ENCODE measurements at regions not wholly inside any gene's neighbourhood (a gene's known extent, or its start where the extent isn't known, plus 50 kb on each side); places are given as distances from the start of the nearest gene placed in this dataset.

- Histone ChIP-seq H3K79me2 (ENCODE audit: control insufficient read depth in 1 of 2, insufficient read depth in 2 of 2, low read length in 2 of 2) (no peaks in the 10 kb centered on the region), H4K91ac (replicated peaks; ENCODE audit: insufficient read length, low read length) (no peak overlapping the region), H3K18ac (ENCODE audit: extremely low read depth, low read length) (no peak overlapping the region), H2BK5ac (ENCODE audit: low read depth, low read length) (no peak overlapping the region), H4K8ac (ENCODE audit: extremely low read depth, insufficient read depth, low read length) (no peak overlapping the region), H2AK5ac (ENCODE audit: low read depth, low read length) (no peak overlapping the region), H3K14ac (ENCODE audit: insufficient read length) (no peak overlapping the region), H3K4me2 (ENCODE audit: insufficient read depth in 1 of 2, low read depth in 2 of 2, low read length in 2 of 2) (no peak overlapping the region), H3K27ac (ENCODE audit: low read depth, low read length) (no peak overlapping the region), H3K9me3 (ENCODE audit: insufficient read depth in 2 of 2, low read depth in 1 of 2, low read length in 1 of 2) (no peaks in the 10 kb centered on the region), H3K56ac (replicated peaks; ENCODE audit: insufficient read length, low read depth, low read length) (no peak overlapping the region), H3K23me2 (ENCODE audit: low read depth, low read length) (no peaks in the 10 kb centered on the region), H2BK120ac (replicated peaks; ENCODE audit: low read depth, low read length) (no peak overlapping the region), H4K5ac (ENCODE audit: insufficient read length, low read depth, low read length) (no peak overlapping the region), H2BK15ac (ENCODE audit: low read length) (no peak overlapping the region), H2BK12ac (ENCODE audit: low read depth, low read length) (no peak overlapping the region), H3K27me3 (replicated peaks in 1 of 4; ENCODE audit: control insufficient read depth in 3 of 4, extremely low read depth in 1 of 4, insufficient read depth in 3 of 4, low read length in 3 of 4) (no peaks in the 10 kb centered on the region), H3K4ac (replicated peaks; ENCODE audit: insufficient read length, low read depth, low read length) (no peak overlapping the region), H2AFZ (ENCODE audit: low read length) (no peak overlapping the region), H3K4me3 (ENCODE audit: extremely low read depth in 1 of 4, insufficient read depth in 2 of 4, low read depth in 3 of 4, low read length in 4 of 4) (no peak overlapping the region), H3K9ac (replicated peaks in 1 of 4; ENCODE audit: extremely low read depth in 1 of 4, low read depth in 3 of 4, low read length in 3 of 4) (no peak overlapping the region), H3K4me1 (replicated peaks in 1 of 4; ENCODE audit: control insufficient read depth in 3 of 4, insufficient read depth in 4 of 4, low read length in 3 of 4) (no peaks in the 10 kb centered on the region), H2BK20ac (ENCODE audit: low read length) (no peak overlapping the region), H3K36me3 (ENCODE audit: control insufficient read depth in 2 of 4, insufficient read depth in 4 of 4, low read length in 3 of 4) (no peaks in the 10 kb centered on the region), H4K20me1 (replicated peaks in 1 of 2; ENCODE audit: control insufficient read depth in 1 of 2, insufficient read depth in 2 of 2, low read length in 2 of 2) (no peaks in the 10 kb centered on the region), H3K79me1 (ENCODE audit: low read depth, low read length) (no peaks in the 10 kb centered on the region), H3K23ac (ENCODE audit: insufficient read length) (no peak overlapping the region)
- FAIRE-seq (no peak), DNase-seq (ENCODE audit: low read depth in 1 of 2, low spot score in 2 of 2) (no peak)
- ChIA-PET CTCF (ENCODE audit: partially characterized antibody) (no interaction called here), POLR2A (ENCODE audit: partially characterized antibody) (no interaction called here)
- TF ChIP-seq CTBP2 (IDR thresholded peaks at IDR 0.05; ENCODE audit: borderline replicate concordance, insufficient read depth, insufficient read length, low read length) (no peak), RFX5 (IDR thresholded peaks at IDR 0.05; ENCODE audit: borderline replicate concordance, low read depth, low read length) (no peak), ATF2 (IDR thresholded peaks at IDR 0.05; ENCODE audit: low read length) (no peak), GABPA (IDR thresholded peaks at IDR 0.05; ENCODE audit: borderline replicate concordance, insufficient read depth, low read length) (no peak), JUND (IDR thresholded peaks at IDR 0.05; ENCODE audit: low read length) (no peak), SRF (IDR thresholded peaks at IDR 0.05; ENCODE audit: low read depth, low read length) (no peak), BACH1 (IDR thresholded peaks at IDR 0.05; ENCODE audit: low read length) (no peak), TBP (IDR thresholded peaks at IDR 0.05; ENCODE audit: low read depth, low read length) (no peak), RXRA (IDR thresholded peaks at IDR 0.05; ENCODE audit: insufficient read depth, low read depth, low read length) (no peak), ASH2L (IDR thresholded peaks at IDR 0.05; ENCODE audit: low read length) (no peak), EGR1 (IDR thresholded peaks at IDR 0.05; ENCODE audit: borderline replicate concordance, low read depth, low read length) (no peak), NRF1 (IDR thresholded peaks at IDR 0.05; ENCODE audit: low read depth, low read length) (no peak), CEBPB (IDR thresholded peaks at IDR 0.05; ENCODE audit: low read depth, low read length) (no peak)
- 96% methylated on average over 4 of the region's 4 CpGs; no CpG with 5 or more reads in 1 of the 2 experiments for WGBS, 2 experiments (ENCODE audit: extremely low coverage in 1 of 2, insufficient coverage in 1 of 2, insufficient read length in 1 of 2, insufficient replicate concordance in 2 of 2, low coverage in 1 of 2, low lambda C conversion rate in 2 of 2, missing lambda C conversion rate in 1 of 2)
These were observed 153.8 kb downstream of the CEP120 start for GRCh38 chr5:123269436-123269835.
